ENCODE measurements at regions not wholly inside any gene's neighbourhood (a gene's known extent, or its start where the extent isn't known, plus 50 kb on each side); places are given as distances from the start of the nearest gene placed in this dataset.

- in situ Hi-C loops (cut with HindIII; ENCODE audit: extremely low pct_ligation_motif_present, low pct_unique_long_range_greater_than_20kb) = no loop called here
- Histone ChIP-seq H3K9me3 (ENCODE audit: low read length) (no peaks in the 10 kb centered on the region), H3K36me3 (replicated peaks in 1 of 2; ENCODE audit: control insufficient read depth in 1 of 2, insufficient read depth in 2 of 2, low read length in 2 of 2) (no peaks in the 10 kb centered on the region), H3K4me2 (ENCODE audit: low read depth, low read length) (no peak overlapping the region), H2AFZ (ENCODE audit: low read length) (no peak overlapping the region), H3K79me2 (ENCODE audit: insufficient read depth, low read length) (no peaks in the 10 kb centered on the region), H3K4me3 (replicated peaks in 1 of 3; ENCODE audit: insufficient read depth in 1 of 3, low read depth in 2 of 3, low read length in 3 of 3) (no peak overlapping the region), H3K4me1 (ENCODE audit: insufficient read depth, low read length) (peaks cover 11% of the 10 kb centered on the region), H3K9ac (ENCODE audit: insufficient read depth, low read depth, low read length) (no peak overlapping the region), H3K27ac (ENCODE audit: extremely low read length, insufficient read depth, low read length) (no peak overlapping the region), H3K27me3 (ENCODE audit: control insufficient read depth in 1 of 2, insufficient read depth in 2 of 2, low read length in 2 of 2) (peaks cover 0 to under 1% of the 10 kb centered on the region in 2 experiments; a peak in 2 of 5 replicates), H4K20me1 (ENCODE audit: insufficient read depth, low read length) (no peaks in the 10 kb centered on the region)
- 0% methylated on average over 2 of the region's 2 CpGs for WGBS (ENCODE audit: low lambda C conversion rate)
- intact Hi-C loops (cut with micrococcal nuclease; ENCODE audit: unreplicated experiment) = no loop called here
- CTCF ChIA-PET (ENCODE audit: low intra/inter-chr PET ratio, low total read pairs) = no interaction called here
- no peak for DNase-seq (ENCODE audit: low spot score)
- ATAC-seq = no peak
- FAIRE-seq = no peak
- POLR2A ChIA-PET = no interaction called here
- BruUV-seq (replicated peaks) = no TSS peak
- TF ChIP-seq TOE1 (CRISPR knock-in tag; IDR thresholded peaks at IDR 0.05) (no peak), ZFAT (CRISPR knock-in tag; conservative IDR thresholded peaks at IDR 0.05) (no peak), NFRKB (IDR thresholded peaks at IDR 0.05) (no peak), FOXP4 (CRISPR knock-in tag; IDR thresholded peaks at IDR 0.05) (no peak), PPARG (CRISPR knock-in tag; conservative IDR thresholded peaks at IDR 0.05) (no peak), ZNF619 (CRISPR knock-in tag; IDR thresholded peaks at IDR 0.05) (no peak), SNAPC5 (CRISPR knock-in tag; IDR thresholded peaks at IDR 0.05; ENCODE audit: borderline replicate concordance) (no peak), SNAPC4 (CRISPR knock-in tag; IDR thresholded peaks at IDR 0.05) (no peak), E2F5 (CRISPR knock-in tag; conservative IDR thresholded peaks at IDR 0.05) (no peak), CTCF (CRISPR knock-in tag; IDR thresholded peaks at IDR 0.05) (no peak)
Measured at GRCh38 chr9:38157711-38158110, 88.7 kb upstream of the SHB start.
